Tongue (tissue), 1 donor: ENCODE measurements at regions not wholly inside any gene's neighbourhood (a gene's known extent, or its start where the extent isn't known, plus 50 kb on each side); places are given as distances from the start of the nearest gene placed in this dataset.
"Not testable (repeated sequence)": the region's sequence is repeated elsewhere in the genome, so short reads cannot be mapped to it uniquely, and the experiment has no call there.

Experiments used
- DNase-seq: peaks from one replicate; pipeline ENCODE4 v3.0.0-alpha.2; 2015

GRCh38 chr3:163384383-163384782 lies 1693.9 kb downstream of the SI start:
- DNase-seq: no peak

- DNase-seq: no peak
Observed at GRCh38 chr3:163382183-163382582, 1696.1 kb downstream of the SI start.

GRCh38 chr3:163368168-163368567 lies 1710.1 kb downstream of the SI start:
- DNase-seq: peak; percentile 7

- DNase-seq: no peak
Observed at GRCh38 chr3:163364717-163365116, 1713.6 kb downstream of the SI start.

GRCh38 chr3:163362151-163362550 lies 1716.1 kb downstream of the SI start:
- no peak for DNase-seq

- not testable (repeated sequence) for DNase-seq
Observed at GRCh38 chr3:163361357-163361878, 1716.9 kb downstream of the SI start.

- no peak for DNase-seq
Observed at GRCh38 chr3:163347944-163348343, 1730.4 kb downstream of the SI start.

- no peak for DNase-seq
Observed at GRCh38 chr3:163335429-163335828, 1742.9 kb downstream of the SI start.

GRCh38 chr3:163328680-163329079 lies 1749.6 kb downstream of the SI start:
- DNase-seq: no peak

GRCh38 chr3:163327086-163327485 lies 1751.2 kb downstream of the SI start:
- DNase-seq: no peak

- no peak for DNase-seq
Observed at GRCh38 chr3:163315786-163316185, 1762.5 kb downstream of the SI start.

- DNase-seq: no peak
Observed at GRCh38 chr3:163306405-163306804, 1771.9 kb downstream of the SI start.

GRCh38 chr3:163273694-163274093 lies 1777.1 kb downstream of the OTOL1 start:
- no peak for DNase-seq

GRCh38 chr3:163266731-163267130 lies 1770.1 kb downstream of the OTOL1 start:
- DNase-seq: no peak

GRCh38 chr3:163261618-163262017 lies 1765.0 kb downstream of the OTOL1 start:
- no peak for DNase-seq

- no peak for DNase-seq
Observed at GRCh38 chr3:163261056-163261455, 1764.4 kb downstream of the OTOL1 start.

- DNase-seq: no peak
Observed at GRCh38 chr3:163218336-163218735, 1721.7 kb downstream of the OTOL1 start.

GRCh38 chr3:163213838-163214237 lies 1717.2 kb downstream of the OTOL1 start:
- no peak for DNase-seq

- DNase-seq: no peak
Observed at GRCh38 chr3:163196815-163197374, 1700.3 kb downstream of the OTOL1 start.

- no peak for DNase-seq
Observed at GRCh38 chr3:163196245-163196644, 1699.6 kb downstream of the OTOL1 start.

GRCh38 chr3:163185721-163186350 lies 1689.2 kb downstream of the OTOL1 start:
- no peak for DNase-seq

GRCh38 chr3:163175970-163176369 lies 1679.4 kb downstream of the OTOL1 start:
- DNase-seq: no peak

GRCh38 chr3:163172513-163172912 lies 1675.9 kb downstream of the OTOL1 start:
- DNase-seq: not testable (repeated sequence)

GRCh38 chr3:163166197-163166596 lies 1669.6 kb downstream of the OTOL1 start:
- DNase-seq: no peak
